ENCODE measurements at regions not wholly inside any gene's neighbourhood (a gene's known extent, or its start where the extent isn't known, plus 50 kb on each side); places are given as distances from the start of the nearest gene placed in this dataset.

- in situ Hi-C loops (cut with MboI; ENCODE audit: low sequenced_read_pairs) = no loop called here
Measured at GRCh38 chr6:15114061-15114460, 131.8 kb upstream of the JARID2 start.

- in situ Hi-C loops (cut with MboI; ENCODE audit: low sequenced_read_pairs) = no loop called here
Measured at GRCh38 chr6:15116889-15117288, 129.0 kb upstream of the JARID2 start.

GRCh38 chr6:15121443-15121842 lies 124.4 kb upstream of the JARID2 start:
- in situ Hi-C loops (cut with MboI; ENCODE audit: low sequenced_read_pairs) = no loop called here

- in situ Hi-C loops (cut with MboI; ENCODE audit: low sequenced_read_pairs) = no loop called here
Measured at GRCh38 chr6:15121977-15122550, 123.8 kb upstream of the JARID2 start.

- in situ Hi-C loops (cut with MboI; ENCODE audit: low sequenced_read_pairs) = no loop called here
Measured at GRCh38 chr6:15129887-15130286, 116.0 kb upstream of the JARID2 start.

- in situ Hi-C loops (cut with MboI; ENCODE audit: low sequenced_read_pairs) = no loop called here
Measured at GRCh38 chr6:15131234-15131633, 114.6 kb upstream of the JARID2 start.

- in situ Hi-C loops (cut with MboI; ENCODE audit: low sequenced_read_pairs) = no loop called here
Measured at GRCh38 chr6:15131651-15132061, 114.2 kb upstream of the JARID2 start.

GRCh38 chr6:15132167-15132566 lies 113.7 kb upstream of the JARID2 start:
- in situ Hi-C loops (cut with MboI; ENCODE audit: low sequenced_read_pairs) = no loop called here

- in situ Hi-C loops (cut with MboI; ENCODE audit: low sequenced_read_pairs) = no loop called here
Measured at GRCh38 chr6:15132854-15133670, 112.8 kb upstream of the JARID2 start.

- in situ Hi-C loops (cut with MboI; ENCODE audit: low sequenced_read_pairs) = no loop called here
Measured at GRCh38 chr6:15137086-15137485, 108.8 kb upstream of the JARID2 start.

GRCh38 chr6:15143086-15143485 lies 102.8 kb upstream of the JARID2 start:
- in situ Hi-C loops (cut with MboI; ENCODE audit: low sequenced_read_pairs) = no loop called here

- in situ Hi-C loops (cut with MboI; ENCODE audit: low sequenced_read_pairs) = no loop called here
Measured at GRCh38 chr6:15143540-15143939, 102.3 kb upstream of the JARID2 start.

GRCh38 chr6:15145821-15146220 lies 100.0 kb upstream of the JARID2 start:
- in situ Hi-C loops (cut with MboI; ENCODE audit: low sequenced_read_pairs) = no loop called here

GRCh38 chr6:15147827-15148226 lies 98.0 kb upstream of the JARID2 start:
- in situ Hi-C loops (cut with MboI; ENCODE audit: low sequenced_read_pairs) = no loop called here

- in situ Hi-C loops (cut with MboI; ENCODE audit: low sequenced_read_pairs) = no loop called here
Measured at GRCh38 chr6:15148356-15148946, 97.4 kb upstream of the JARID2 start.

GRCh38 chr6:15150207-15150606 lies 95.7 kb upstream of the JARID2 start:
- in situ Hi-C loops (cut with MboI; ENCODE audit: low sequenced_read_pairs) = no loop called here

GRCh38 chr6:15152700-15153099 lies 93.2 kb upstream of the JARID2 start:
- in situ Hi-C loops (cut with MboI; ENCODE audit: low sequenced_read_pairs) = no loop called here

GRCh38 chr6:15153191-15153590 lies 92.7 kb upstream of the JARID2 start:
- in situ Hi-C loops (cut with MboI; ENCODE audit: low sequenced_read_pairs) = no loop called here

GRCh38 chr6:15157479-15157878 lies 88.4 kb upstream of the JARID2 start:
- in situ Hi-C loops (cut with MboI; ENCODE audit: low sequenced_read_pairs) = no loop called here

- in situ Hi-C loops (cut with MboI; ENCODE audit: low sequenced_read_pairs) = no loop called here
Measured at GRCh38 chr6:15158821-15159619, 86.8 kb upstream of the JARID2 start.

GRCh38 chr6:15160812-15161211 lies 85.1 kb upstream of the JARID2 start:
- in situ Hi-C loops (cut with MboI; ENCODE audit: low sequenced_read_pairs) = no loop called here
